ENCODE measurements at regions not wholly inside any gene's neighbourhood (a gene's known extent, or its start where the extent isn't known, plus 50 kb on each side); places are given as distances from the start of the nearest gene placed in this dataset.
"Not testable (repeated sequence)": the region's sequence is repeated elsewhere in the genome, so short reads cannot be mapped to it uniquely, and the experiment has no call there.

DNA sequence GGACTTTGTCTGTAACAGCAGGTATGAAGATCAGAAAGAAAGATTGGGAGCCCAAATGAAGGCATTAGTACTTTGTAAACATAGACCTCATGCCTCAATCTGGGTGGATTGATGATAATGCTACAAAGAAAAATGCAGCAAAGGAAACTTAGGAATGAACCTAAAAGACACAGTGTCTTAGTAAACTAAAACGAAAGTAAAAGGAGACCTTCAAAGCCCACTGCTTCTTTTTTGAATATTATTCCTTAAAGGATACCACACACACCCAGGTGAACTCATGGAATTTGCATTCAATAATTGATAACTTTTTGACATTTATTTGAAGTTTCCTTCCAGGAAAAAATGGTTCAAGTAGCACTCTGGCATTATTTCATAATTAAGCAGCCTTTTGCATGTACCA, 543.2 kb downstream of the TTLL7 start:
- H3K9me3 Mint-ChIP-seq (ENCODE audit: insufficient read depth); ATAC-seq; CTCF ChIA-PET; POLR2A ChIA-PET; H3K36me3 Mint-ChIP-seq (ENCODE audit: low read depth); H3K27me3 Mint-ChIP-seq (ENCODE audit: low read depth); DNase-seq: not testable (repeated sequence)
- peaks cover 13% of the 10 kb centered on the region for H3K4me1 Mint-ChIP-seq (ENCODE audit: low read depth)
- H3K27ac Mint-ChIP-seq = peak overlapping the region; percentile 66
- H3K4me3 Mint-ChIP-seq = peak overlapping the region; percentile 56

DNA sequence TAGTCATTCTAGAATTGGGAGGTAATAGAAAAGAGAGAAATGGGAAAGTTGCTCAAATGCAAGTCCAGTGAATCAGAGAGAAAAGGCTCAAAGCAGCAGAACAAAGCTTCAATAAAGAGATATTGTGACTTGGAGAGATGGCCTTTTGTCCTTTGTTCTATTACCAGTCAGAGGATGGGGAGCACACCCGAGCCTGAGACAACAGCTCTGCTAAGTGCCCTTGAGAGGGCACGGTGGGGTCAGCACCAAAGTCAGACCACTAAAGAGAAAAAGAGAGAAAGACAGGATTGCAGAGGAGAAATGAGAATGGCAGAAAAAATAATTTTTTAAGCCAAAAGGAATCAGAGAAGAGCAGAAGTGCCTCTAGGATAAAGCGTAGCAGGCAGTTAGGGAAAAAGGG, 553.1 kb downstream of the TTLL7 start:
- CTCF ChIA-PET; POLR2A ChIA-PET; H3K36me3 Mint-ChIP-seq (ENCODE audit: low read depth); ATAC-seq; H3K4me1 Mint-ChIP-seq (ENCODE audit: low read depth); DNase-seq; H3K27ac Mint-ChIP-seq; H3K27me3 Mint-ChIP-seq (ENCODE audit: low read depth); H3K4me3 Mint-ChIP-seq; H3K9me3 Mint-ChIP-seq (ENCODE audit: insufficient read depth): not testable (repeated sequence)

DNA sequence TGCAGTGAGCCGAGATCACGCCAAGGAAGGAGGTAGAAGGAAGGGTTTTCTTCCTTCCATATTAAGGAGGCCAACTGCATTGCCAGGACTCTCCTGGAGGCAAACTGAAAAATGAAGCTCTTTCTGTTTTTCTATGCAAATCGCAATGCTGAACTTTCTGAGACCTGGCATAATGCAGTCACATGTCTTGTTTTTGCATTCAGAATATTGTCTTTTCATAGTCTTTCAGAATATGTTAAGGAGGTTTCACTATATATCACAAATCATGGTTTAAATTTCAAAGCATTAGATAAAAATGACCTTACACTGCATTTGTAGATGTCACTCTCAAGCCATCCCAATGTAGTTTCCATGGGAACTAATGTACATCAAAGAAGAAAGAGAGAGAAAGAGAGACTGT, 556.5 kb downstream of the TTLL7 start:
- DNase-seq; H3K27ac Mint-ChIP-seq; H3K4me1 Mint-ChIP-seq (ENCODE audit: low read depth); ATAC-seq; H3K36me3 Mint-ChIP-seq (ENCODE audit: low read depth); POLR2A ChIA-PET; H3K4me3 Mint-ChIP-seq; H3K27me3 Mint-ChIP-seq (ENCODE audit: low read depth); CTCF ChIA-PET; H3K9me3 Mint-ChIP-seq (ENCODE audit: insufficient read depth): not testable (repeated sequence)

DNA sequence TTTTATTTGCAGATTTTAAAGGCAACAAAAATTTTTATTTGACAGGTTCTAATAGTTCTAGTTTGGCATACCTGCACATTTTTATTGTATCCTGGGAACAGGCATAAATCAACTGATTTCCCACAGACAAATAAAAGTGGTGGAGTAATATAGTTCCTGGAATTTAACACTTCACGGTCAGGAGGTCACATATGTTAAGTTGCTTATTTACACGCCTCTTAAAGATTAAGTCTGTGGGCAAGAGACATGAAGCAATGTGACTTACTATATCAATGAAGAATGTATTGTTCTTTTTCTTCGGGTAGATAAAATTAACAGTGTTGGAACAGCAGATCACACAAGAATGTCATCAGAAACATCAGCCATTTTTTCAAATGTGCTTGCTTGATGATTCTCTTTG, 558.3 kb downstream of the TTLL7 start:
- H3K9me3 Mint-ChIP-seq (ENCODE audit: insufficient read depth); ATAC-seq; H3K36me3 Mint-ChIP-seq (ENCODE audit: low read depth); H3K27me3 Mint-ChIP-seq (ENCODE audit: low read depth); H3K27ac Mint-ChIP-seq; POLR2A ChIA-PET; CTCF ChIA-PET; H3K4me1 Mint-ChIP-seq (ENCODE audit: low read depth); H3K4me3 Mint-ChIP-seq; DNase-seq: not testable (repeated sequence)

DNA sequence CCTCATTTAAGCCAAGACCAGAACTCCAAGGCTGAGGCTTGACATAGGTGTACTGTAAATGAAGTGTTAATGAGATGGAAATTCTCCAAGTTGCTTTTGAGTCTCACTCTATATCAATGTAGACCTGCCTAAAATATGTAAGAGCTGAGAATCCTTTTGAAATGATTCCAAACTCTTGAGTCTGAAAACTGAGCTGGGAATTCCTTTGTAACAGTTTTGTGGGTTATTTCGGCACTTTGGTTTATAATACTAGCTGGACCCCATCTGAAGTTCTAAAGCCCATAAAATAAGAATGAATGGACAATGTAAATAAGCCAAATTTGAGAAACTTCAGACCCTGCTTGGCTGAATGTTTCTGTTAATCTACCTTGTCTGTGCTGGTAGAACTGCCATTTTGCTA, 558.9 kb downstream of the TTLL7 start:
- H3K36me3 Mint-ChIP-seq (ENCODE audit: low read depth); H3K27me3 Mint-ChIP-seq (ENCODE audit: low read depth); H3K9me3 Mint-ChIP-seq (ENCODE audit: insufficient read depth); ATAC-seq; H3K4me3 Mint-ChIP-seq; POLR2A ChIA-PET; DNase-seq; H3K4me1 Mint-ChIP-seq (ENCODE audit: low read depth); H3K27ac Mint-ChIP-seq; CTCF ChIA-PET: not testable (repeated sequence)

DNA sequence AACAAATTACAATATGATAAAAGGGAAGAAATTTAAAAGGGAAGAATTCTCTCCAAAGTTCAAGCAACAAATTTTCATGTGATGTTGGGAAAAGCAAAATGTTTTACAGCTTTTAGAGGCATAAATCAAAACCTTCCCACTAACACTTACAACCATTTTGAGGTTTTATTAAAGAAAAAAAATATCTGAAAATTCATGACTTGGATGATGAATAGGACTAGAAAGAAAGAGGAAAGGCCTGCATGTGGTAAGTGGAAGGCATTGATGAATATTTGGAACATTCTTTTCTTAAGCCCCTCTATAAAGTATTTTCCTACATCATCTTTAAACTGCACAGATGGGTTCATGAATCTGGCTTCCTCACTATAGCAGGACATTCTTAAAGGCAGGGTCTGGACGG, 560.6 kb downstream of the TTLL7 start:
- POLR2A ChIA-PET; ATAC-seq; DNase-seq; H3K27ac Mint-ChIP-seq; H3K4me1 Mint-ChIP-seq (ENCODE audit: low read depth); H3K27me3 Mint-ChIP-seq (ENCODE audit: low read depth); H3K36me3 Mint-ChIP-seq (ENCODE audit: low read depth); H3K4me3 Mint-ChIP-seq; H3K9me3 Mint-ChIP-seq (ENCODE audit: insufficient read depth); CTCF ChIA-PET: not testable (repeated sequence)

DNA sequence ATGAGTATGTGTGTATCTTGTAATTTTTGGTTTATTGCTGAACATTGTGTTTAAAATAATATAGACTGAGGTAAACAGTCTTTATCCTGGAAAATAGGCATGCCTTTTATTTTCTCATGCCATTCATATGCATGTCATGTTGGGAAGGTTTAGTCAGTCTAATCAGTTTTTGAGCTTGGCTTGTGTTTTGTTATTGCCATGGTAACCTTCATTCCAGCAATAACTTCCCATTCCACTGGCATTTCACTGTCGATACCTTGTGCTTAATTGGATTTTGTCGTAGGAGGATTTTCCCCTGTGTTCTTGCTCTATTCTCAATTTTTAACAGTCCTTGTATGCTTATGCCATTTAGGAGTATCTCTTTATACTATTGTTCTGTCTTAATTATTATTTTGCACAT, 563.6 kb downstream of the TTLL7 start:
- ATAC-seq; CTCF ChIA-PET; H3K36me3 Mint-ChIP-seq (ENCODE audit: low read depth); H3K4me1 Mint-ChIP-seq (ENCODE audit: low read depth); H3K27me3 Mint-ChIP-seq (ENCODE audit: low read depth); DNase-seq; POLR2A ChIA-PET; H3K27ac Mint-ChIP-seq; H3K9me3 Mint-ChIP-seq (ENCODE audit: insufficient read depth); H3K4me3 Mint-ChIP-seq: not testable (repeated sequence)

DNA sequence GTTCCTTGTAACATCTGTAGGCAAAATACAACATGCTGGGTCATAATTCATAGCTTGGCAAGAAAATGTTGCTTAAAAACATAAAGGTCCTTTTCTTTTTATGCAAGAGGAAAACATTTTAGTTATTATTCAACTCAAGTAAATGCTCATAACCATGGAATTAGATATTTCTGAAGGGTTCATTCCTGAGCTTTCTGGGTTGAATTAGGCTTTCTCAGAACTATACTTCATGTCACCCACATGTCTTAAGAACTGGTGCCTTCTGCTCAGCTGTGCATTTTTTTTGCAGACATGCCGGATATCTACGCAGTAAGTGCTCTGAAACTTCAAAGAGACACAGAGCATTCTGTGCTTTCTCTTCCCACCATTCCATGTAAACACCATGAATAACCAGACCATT, 571.4 kb downstream of the TTLL7 start:
- H3K4me1 Mint-ChIP-seq (ENCODE audit: low read depth); ATAC-seq; DNase-seq; H3K36me3 Mint-ChIP-seq (ENCODE audit: low read depth); H3K27me3 Mint-ChIP-seq (ENCODE audit: low read depth); H3K4me3 Mint-ChIP-seq; CTCF ChIA-PET; H3K27ac Mint-ChIP-seq; POLR2A ChIA-PET; H3K9me3 Mint-ChIP-seq (ENCODE audit: insufficient read depth): not testable (repeated sequence)

DNA sequence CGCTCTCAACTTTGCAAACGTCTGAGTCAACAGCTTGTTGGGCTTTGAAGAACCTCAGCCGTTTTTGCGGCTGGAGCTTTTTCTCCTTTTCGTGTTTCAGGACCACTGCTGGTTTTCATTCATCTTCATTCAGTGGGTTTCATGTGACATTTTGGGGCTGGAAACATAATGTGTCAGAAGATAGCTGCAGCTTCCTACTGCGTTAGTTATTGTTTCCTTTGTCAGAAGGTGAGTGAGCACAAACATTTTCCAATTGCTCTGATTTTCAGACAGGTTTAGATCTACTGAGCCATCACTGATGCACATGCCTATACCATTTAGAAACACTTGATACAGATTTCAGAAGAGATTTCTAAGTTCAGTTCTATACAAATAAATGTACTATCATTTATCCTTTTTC, 575.5 kb downstream of the TTLL7 start:
- H3K4me3 Mint-ChIP-seq; H3K9me3 Mint-ChIP-seq (ENCODE audit: insufficient read depth); POLR2A ChIA-PET; DNase-seq; CTCF ChIA-PET; H3K27me3 Mint-ChIP-seq (ENCODE audit: low read depth); H3K4me1 Mint-ChIP-seq (ENCODE audit: low read depth); H3K27ac Mint-ChIP-seq; ATAC-seq; H3K36me3 Mint-ChIP-seq (ENCODE audit: low read depth): not testable (repeated sequence)

DNA sequence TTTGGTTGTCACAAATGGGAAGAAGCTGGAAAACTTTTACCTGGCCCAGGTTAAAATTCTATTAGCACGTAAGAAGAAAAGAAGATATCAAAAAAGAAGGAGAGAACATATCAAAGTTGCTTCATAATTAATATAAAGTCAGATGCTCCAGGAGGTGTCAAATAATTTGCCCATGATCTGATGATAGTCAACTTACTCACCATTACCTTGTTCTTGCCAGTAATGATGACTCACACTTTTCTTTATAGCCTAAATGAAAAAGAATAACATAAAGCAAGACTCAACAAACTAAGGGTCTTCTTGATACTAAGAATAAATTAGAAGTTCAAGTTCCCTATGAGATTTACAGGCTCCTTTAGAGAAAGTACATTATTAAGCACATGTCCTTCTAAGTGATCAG, 580.4 kb downstream of the TTLL7 start:
- Mint-ChIP-seq H3K9me3 (ENCODE audit: insufficient read depth) (no peaks in the 10 kb centered on the region), H3K27ac (no peak overlapping the region), H3K4me1 (ENCODE audit: low read depth) (peaks cover 5% of the 10 kb centered on the region), H3K36me3 (ENCODE audit: low read depth) (no peaks in the 10 kb centered on the region), H3K4me3 (no peak overlapping the region), H3K27me3 (ENCODE audit: low read depth) (no peaks in the 10 kb centered on the region)
- ATAC-seq (no peak), DNase-seq (no peak)
- CTCF ChIA-PET = no interaction called here
- POLR2A ChIA-PET = no interaction called here

DNA sequence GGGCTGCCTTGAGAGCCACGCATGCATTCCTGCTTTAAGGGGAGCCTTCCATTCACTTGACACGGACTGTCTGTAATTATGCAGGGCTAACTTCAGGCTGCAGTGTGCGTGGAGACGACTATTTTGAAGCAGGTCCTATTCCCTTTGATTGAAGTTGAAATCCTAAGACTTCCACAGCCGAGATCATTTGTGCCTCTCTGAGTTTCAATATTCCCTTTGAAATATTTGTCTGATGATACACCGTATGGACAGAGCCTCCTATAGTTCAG, 585.2 kb downstream of the TTLL7 start:
- H3K27ac Mint-ChIP-seq; ATAC-seq; H3K4me1 Mint-ChIP-seq (ENCODE audit: low read depth); H3K36me3 Mint-ChIP-seq (ENCODE audit: low read depth); H3K9me3 Mint-ChIP-seq (ENCODE audit: insufficient read depth); H3K4me3 Mint-ChIP-seq; POLR2A ChIA-PET; DNase-seq; H3K27me3 Mint-ChIP-seq (ENCODE audit: low read depth); CTCF ChIA-PET: not testable (repeated sequence)

DNA sequence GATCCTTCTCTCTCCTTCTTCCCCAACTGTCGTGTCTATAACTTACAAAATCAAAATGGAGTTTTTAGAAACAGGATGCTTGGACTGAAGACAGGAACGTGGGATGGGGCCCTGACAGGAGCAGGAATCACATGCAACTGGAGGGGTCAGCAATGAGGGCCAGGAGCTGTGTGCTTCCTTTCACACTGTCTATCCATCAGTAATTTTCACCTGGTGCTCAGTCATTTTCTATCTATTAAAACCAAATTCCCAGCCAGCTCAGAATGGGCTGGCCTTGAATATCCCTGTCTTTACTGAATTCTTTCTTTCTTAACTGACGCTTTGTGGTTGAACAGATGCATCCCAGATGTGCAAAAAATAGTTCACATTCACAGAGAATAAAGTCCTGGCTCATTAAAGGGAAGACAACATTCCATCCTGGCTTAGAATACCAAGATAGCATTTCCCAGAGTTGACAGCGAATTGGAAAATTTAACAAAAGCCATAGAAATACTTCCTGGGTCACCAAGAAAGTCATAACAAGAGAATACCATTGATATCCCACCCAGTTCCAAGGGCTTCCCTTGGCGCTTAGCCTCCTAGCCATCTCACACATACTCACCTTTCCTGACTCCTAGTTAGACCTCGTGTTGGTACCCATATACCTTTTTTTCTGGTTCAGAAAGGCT, 588.1 kb downstream of the TTLL7 start:
- H3K36me3 Mint-ChIP-seq (ENCODE audit: low read depth); H3K4me1 Mint-ChIP-seq (ENCODE audit: low read depth); H3K27ac Mint-ChIP-seq; H3K9me3 Mint-ChIP-seq (ENCODE audit: insufficient read depth); DNase-seq; ATAC-seq; H3K4me3 Mint-ChIP-seq; POLR2A ChIA-PET; CTCF ChIA-PET; H3K27me3 Mint-ChIP-seq (ENCODE audit: low read depth): not testable (repeated sequence)

DNA sequence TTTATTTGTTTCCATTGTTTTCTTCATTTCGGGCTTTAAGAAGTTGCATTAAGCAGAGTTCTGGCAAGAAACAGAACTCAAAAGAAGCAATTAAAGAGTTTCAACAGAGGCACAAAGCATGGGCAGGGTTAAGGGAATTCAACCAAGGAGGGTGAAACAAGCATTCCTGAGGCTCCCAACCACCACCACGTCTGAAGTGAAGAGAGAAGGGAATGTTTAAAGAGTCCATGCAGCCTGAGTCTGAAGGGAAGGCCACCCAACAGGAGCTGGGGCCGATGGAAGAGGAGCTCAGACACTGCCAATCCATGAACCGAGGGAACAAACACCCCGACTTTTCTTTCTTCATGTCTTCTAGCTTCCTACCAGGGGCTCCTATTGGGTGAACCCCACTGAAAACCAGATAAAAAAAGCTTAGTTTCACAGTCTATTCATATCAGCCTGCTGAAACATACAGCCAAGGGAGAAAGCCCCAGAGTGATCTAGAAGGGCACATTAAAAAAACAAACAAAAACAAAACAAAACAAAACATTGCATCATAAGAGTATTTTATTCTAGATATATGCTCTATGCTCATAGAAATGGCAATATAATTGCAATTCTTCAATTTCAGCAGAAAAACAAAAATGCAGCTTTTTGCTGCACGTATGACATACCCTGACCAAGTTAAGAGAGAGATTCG, 592.1 kb downstream of the TTLL7 start:
- H3K27ac Mint-ChIP-seq; H3K36me3 Mint-ChIP-seq (ENCODE audit: low read depth); POLR2A ChIA-PET; ATAC-seq; CTCF ChIA-PET; H3K4me1 Mint-ChIP-seq (ENCODE audit: low read depth); DNase-seq; H3K27me3 Mint-ChIP-seq (ENCODE audit: low read depth); H3K9me3 Mint-ChIP-seq (ENCODE audit: insufficient read depth); H3K4me3 Mint-ChIP-seq: not testable (repeated sequence)

Data from activated CD8-positive, alpha-beta T cell treated with anti-CD3 and anti-CD28 coated beads, Interleukin-2, amount 10 ng/mL, durations not matched to agents 7 days and 5 days (primary cell).